ENCODE measurements at regions not wholly inside any gene's neighbourhood (a gene's known extent, or its start where the extent isn't known, plus 50 kb on each side); places are given as distances from the start of the nearest gene placed in this dataset.

- intact Hi-C loops (cut with DNase I; ENCODE audit: low total_unique reads), result no loop called here
- Histone ChIP-seq H3K27me3 (no peaks in the 10 kb centered on the region), H3K4me1 (no peaks in the 10 kb centered on the region), H3K36me3 (no peaks in the 10 kb centered on the region), H3K27ac (no peak overlapping the region), H3K4me3 (no peak overlapping the region), H3K9me3 (no peaks in the 10 kb centered on the region)
- DNase-seq, result no peak
- no peak for TF ChIP-seq POLR2A (IDR thresholded peaks at IDR 0.05)
- TF ChIP-seq, protein P1, sequence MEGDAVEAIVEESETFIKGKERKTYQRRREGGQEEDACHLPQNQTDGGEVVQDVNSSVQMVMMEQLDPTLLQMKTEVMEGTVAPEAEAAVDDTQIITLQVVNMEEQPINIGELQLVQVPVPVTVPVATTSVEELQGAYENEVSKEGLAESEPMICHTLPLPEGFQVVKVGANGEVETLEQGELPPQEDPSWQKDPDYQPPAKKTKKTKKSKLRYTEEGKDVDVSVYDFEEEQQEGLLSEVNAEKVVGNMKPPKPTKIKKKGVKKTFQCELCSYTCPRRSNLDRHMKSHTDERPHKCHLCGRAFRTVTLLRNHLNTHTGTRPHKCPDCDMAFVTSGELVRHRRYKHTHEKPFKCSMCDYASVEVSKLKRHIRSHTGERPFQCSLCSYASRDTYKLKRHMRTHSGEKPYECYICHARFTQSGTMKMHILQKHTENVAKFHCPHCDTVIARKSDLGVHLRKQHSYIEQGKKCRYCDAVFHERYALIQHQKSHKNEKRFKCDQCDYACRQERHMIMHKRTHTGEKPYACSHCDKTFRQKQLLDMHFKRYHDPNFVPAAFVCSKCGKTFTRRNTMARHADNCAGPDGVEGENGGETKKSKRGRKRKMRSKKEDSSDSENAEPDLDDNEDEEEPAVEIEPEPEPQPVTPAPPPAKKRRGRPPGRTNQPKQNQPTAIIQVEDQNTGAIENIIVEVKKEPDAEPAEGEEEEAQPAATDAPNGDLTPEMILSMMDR (IDR thresholded peaks at IDR 0.05 in 4 of 5, conservative IDR thresholded peaks at IDR 0.05 in 1 of 5), result no peak
- no peak for ATAC-seq
- in situ Hi-C loops (cut with MboI; ENCODE audit: low sequenced_read_pairs in 4 of 4), result no loop called here
Observed at GRCh38 chr1:193929374-193930033, 743.1 kb upstream of the B3GALT2 start.

- DNase-seq (no peak), ATAC-seq (no peak)
- H3K27me3 ChIP-seq, result no peaks in the 10 kb centered on the region
- no peak overlapping the region for H3K4me3 ChIP-seq
- TF ChIP-seq, protein P1 (IDR thresholded peaks at IDR 0.05 in 4 of 5, conservative IDR thresholded peaks at IDR 0.05 in 1 of 5), result no peak
- TF ChIP-seq POLR2A (IDR thresholded peaks at IDR 0.05), result no peak
- intact Hi-C loops (cut with DNase I; ENCODE audit: low total_unique reads), result no loop called here
- H3K9me3 ChIP-seq, result no peaks in the 10 kb centered on the region
- H3K4me1 ChIP-seq, result no peaks in the 10 kb centered on the region
- in situ Hi-C loops (cut with MboI; ENCODE audit: low sequenced_read_pairs in 4 of 4), result no loop called here
- no peaks in the 10 kb centered on the region for H3K36me3 ChIP-seq
- no peak overlapping the region for H3K27ac ChIP-seq
Observed at GRCh38 chr1:193927550-193927949, 741.1 kb upstream of the B3GALT2 start.

DNA sequence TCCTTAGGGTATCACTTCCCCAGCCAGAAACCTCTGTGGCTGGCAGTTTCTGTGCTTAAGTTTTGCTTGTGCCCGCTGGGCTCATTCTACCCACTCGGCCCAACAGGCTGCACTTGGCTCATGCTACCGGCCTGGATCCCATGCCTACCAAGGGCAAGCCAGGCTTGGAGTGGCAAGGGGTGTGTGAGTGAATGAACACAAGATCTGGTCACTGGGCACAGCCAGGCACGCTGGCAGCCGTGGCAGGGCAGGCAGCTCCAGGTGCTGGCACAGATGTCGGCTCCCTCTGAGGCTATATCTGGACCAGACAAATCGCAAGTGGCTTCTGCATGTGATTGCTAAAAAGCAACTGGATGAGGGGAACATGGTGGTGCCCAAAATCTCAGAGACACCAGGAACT, 740.5 kb upstream of the B3GALT2 start:
- in situ Hi-C loops (cut with MboI; ENCODE audit: low sequenced_read_pairs in 4 of 4) (no loop called here), intact Hi-C loops (cut with DNase I; ENCODE audit: low total_unique reads) (no loop called here)
- TF ChIP-seq, protein P1 (IDR thresholded peaks at IDR 0.05 in 4 of 5, conservative IDR thresholded peaks at IDR 0.05 in 1 of 5), result no peak
- no peak for TF ChIP-seq POLR2A (IDR thresholded peaks at IDR 0.05)
- DNase-seq (no peak), ATAC-seq (no peak)
- no peaks in the 10 kb centered on the region for H3K36me3 ChIP-seq
- no peaks in the 10 kb centered on the region for H3K4me1 ChIP-seq
- no peak overlapping the region for H3K4me3 ChIP-seq
- no peak overlapping the region for H3K27ac ChIP-seq
- no peaks in the 10 kb centered on the region for H3K27me3 ChIP-seq
- H3K9me3 ChIP-seq, result no peaks in the 10 kb centered on the region

- H3K27ac ChIP-seq, result no peak overlapping the region
- no peaks in the 10 kb centered on the region for H3K36me3 ChIP-seq
- no peak for TF ChIP-seq POLR2A (IDR thresholded peaks at IDR 0.05)
- TF ChIP-seq, protein P1 (IDR thresholded peaks at IDR 0.05 in 4 of 5, conservative IDR thresholded peaks at IDR 0.05 in 1 of 5), result no peak
- no peaks in the 10 kb centered on the region for H3K4me1 ChIP-seq
- in situ Hi-C loops (cut with MboI; ENCODE audit: low sequenced_read_pairs in 4 of 4) (no loop called here), intact Hi-C loops (cut with DNase I; ENCODE audit: low total_unique reads) (no loop called here)
- no peaks in the 10 kb centered on the region for H3K9me3 ChIP-seq
- no peak for ATAC-seq
- H3K27me3 ChIP-seq, result no peaks in the 10 kb centered on the region
- no peak for DNase-seq
- no peak overlapping the region for H3K4me3 ChIP-seq
Observed at GRCh38 chr1:193919827-193920226, 733.4 kb upstream of the B3GALT2 start.

GRCh38 chr1:193916452-193916851, 730.0 kb upstream of the B3GALT2 start:
- Histone ChIP-seq H3K36me3 (no peaks in the 10 kb centered on the region), H3K27me3 (no peaks in the 10 kb centered on the region), H3K27ac (no peak overlapping the region), H3K4me1 (no peaks in the 10 kb centered on the region), H3K9me3 (no peaks in the 10 kb centered on the region), H3K4me3 (no peak overlapping the region)
- no peak for ATAC-seq
- in situ Hi-C loops (cut with MboI; ENCODE audit: low sequenced_read_pairs in 4 of 4) (no loop called here), intact Hi-C loops (cut with DNase I; ENCODE audit: low total_unique reads) (no loop called here)
- no peak for DNase-seq
- TF ChIP-seq POLR2A (IDR thresholded peaks at IDR 0.05), result no peak
- TF ChIP-seq, protein P1 (IDR thresholded peaks at IDR 0.05 in 4 of 5, conservative IDR thresholded peaks at IDR 0.05 in 1 of 5), result no peak
